ENCODE measurements at regions not wholly inside any gene's neighbourhood (a gene's known extent, or its start where the extent isn't known, plus 50 kb on each side); places are given as distances from the start of the nearest gene placed in this dataset.

DNA sequence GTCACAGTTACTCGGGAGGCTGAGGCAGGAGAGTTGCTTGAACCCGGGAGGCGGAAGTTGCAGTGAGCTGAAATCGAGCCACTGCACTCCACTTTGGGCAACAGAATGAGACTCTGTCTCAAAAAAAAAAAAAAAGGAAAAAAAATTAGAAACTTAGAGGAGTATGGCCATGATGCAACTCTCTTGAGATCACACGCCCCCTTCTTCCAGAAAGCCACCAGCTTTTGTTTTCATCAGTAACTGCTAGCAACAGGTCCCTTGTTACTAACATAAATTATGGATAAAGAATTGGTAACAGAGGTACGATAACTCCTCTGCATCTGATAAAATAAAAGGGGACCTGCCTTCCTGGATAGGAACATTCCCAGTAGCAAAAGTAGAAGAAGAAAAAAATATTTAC is 308.2 kb downstream of the CD83 start:
- DNase-seq (ENCODE audit: low spot score), result no peak
- H3K27ac ChIP-seq (ENCODE audit: low read depth, low read length, poor library complexity, severe bottlenecking), result no peak overlapping the region
- CTCF ChIA-PET (ENCODE audit: unreplicated experiment), result no interaction called here
- no peak overlapping the region for H3K4me3 ChIP-seq (ENCODE audit: low read depth, low read length, poor library complexity, severe bottlenecking)
- H3K79me2 ChIP-seq (ENCODE audit: insufficient read depth, low read depth, low read length), result no peaks in the 10 kb centered on the region
- no TSS peak for BruUV-seq (replicated peaks)
- no peak overlapping the region for H2AFZ ChIP-seq (ENCODE audit: low read length)
- POLR2A ChIA-PET, result interaction anchor here (0.6 to 0.7 kb wide), 2 partner anchors 30 to 187 kb away, joined by 3 read pairs; no protein-coding TSS in a partner anchor
- no peak for TF ChIP-seq EZH2phosphoT487 (IDR thresholded peaks at IDR 0.05; ENCODE audit: borderline replicate concordance, low read depth, low read length)
- TF ChIP-seq, protein P1, sequence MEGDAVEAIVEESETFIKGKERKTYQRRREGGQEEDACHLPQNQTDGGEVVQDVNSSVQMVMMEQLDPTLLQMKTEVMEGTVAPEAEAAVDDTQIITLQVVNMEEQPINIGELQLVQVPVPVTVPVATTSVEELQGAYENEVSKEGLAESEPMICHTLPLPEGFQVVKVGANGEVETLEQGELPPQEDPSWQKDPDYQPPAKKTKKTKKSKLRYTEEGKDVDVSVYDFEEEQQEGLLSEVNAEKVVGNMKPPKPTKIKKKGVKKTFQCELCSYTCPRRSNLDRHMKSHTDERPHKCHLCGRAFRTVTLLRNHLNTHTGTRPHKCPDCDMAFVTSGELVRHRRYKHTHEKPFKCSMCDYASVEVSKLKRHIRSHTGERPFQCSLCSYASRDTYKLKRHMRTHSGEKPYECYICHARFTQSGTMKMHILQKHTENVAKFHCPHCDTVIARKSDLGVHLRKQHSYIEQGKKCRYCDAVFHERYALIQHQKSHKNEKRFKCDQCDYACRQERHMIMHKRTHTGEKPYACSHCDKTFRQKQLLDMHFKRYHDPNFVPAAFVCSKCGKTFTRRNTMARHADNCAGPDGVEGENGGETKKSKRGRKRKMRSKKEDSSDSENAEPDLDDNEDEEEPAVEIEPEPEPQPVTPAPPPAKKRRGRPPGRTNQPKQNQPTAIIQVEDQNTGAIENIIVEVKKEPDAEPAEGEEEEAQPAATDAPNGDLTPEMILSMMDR (conservative IDR thresholded peaks at IDR 0.05; ENCODE audit: low read length), result no peak
- no peaks in the 10 kb centered on the region for H3K36me3 ChIP-seq (ENCODE audit: insufficient read depth, low read length)
- intact Hi-C loops (cut with micrococcal nuclease; ENCODE audit: unreplicated experiment), result no loop called here
- no peaks in the 10 kb centered on the region for H3K4me1 ChIP-seq (ENCODE audit: insufficient read depth, low read length, poor library complexity, severe bottlenecking)
- H3K9me3 ChIP-seq (ENCODE audit: low read length), result no peaks in the 10 kb centered on the region
- H4K20me1 ChIP-seq (ENCODE audit: insufficient read depth, low read length), result no peaks in the 10 kb centered on the region
- no peaks in the 10 kb centered on the region for H3K9me2 ChIP-seq (ENCODE audit: insufficient read depth, low read length)
- H3K4me2 ChIP-seq (ENCODE audit: low read length), result no peak overlapping the region

DNA sequence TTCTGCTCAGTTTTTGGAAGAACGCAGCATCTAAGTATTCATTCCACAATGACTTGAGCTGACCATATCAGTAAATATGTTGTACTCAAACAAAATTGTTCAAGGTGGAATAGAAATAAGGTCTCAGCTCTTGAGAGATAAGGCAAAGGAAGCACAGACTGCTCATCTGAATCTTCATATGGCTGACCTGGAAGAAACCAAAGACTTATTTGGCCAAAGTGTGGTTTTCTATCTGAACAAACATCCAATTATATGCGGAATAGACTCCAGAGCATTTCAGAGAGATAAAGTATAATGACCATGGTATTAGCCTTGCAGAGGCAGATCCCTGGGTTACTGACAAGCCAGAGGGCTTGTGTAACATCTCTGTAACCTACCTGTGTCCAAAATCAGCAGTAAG is 308.7 kb downstream of the CD83 start:
- no peak overlapping the region for H3K4me3 ChIP-seq (ENCODE audit: low read depth, low read length, poor library complexity, severe bottlenecking)
- no peaks in the 10 kb centered on the region for H3K79me2 ChIP-seq (ENCODE audit: insufficient read depth, low read depth, low read length)
- no peak for TF ChIP-seq EZH2phosphoT487 (IDR thresholded peaks at IDR 0.05; ENCODE audit: borderline replicate concordance, low read depth, low read length)
- TF ChIP-seq, protein P1 (conservative IDR thresholded peaks at IDR 0.05; ENCODE audit: low read length), result no peak
- CTCF ChIA-PET (ENCODE audit: unreplicated experiment), result no interaction called here
- no TSS peak for BruUV-seq (replicated peaks)
- H2AFZ ChIP-seq (ENCODE audit: low read length), result no peak overlapping the region
- H3K9me2 ChIP-seq (ENCODE audit: insufficient read depth, low read length), result no peaks in the 10 kb centered on the region
- H3K4me1 ChIP-seq (ENCODE audit: insufficient read depth, low read length, poor library complexity, severe bottlenecking), result no peaks in the 10 kb centered on the region
- H3K36me3 ChIP-seq (ENCODE audit: insufficient read depth, low read length), result no peaks in the 10 kb centered on the region
- DNase-seq (ENCODE audit: low spot score), result no peak
- POLR2A ChIA-PET, result interaction anchor here (0.6 kb wide), 1 partner anchor 30 kb away, joined by 3 read pairs; no protein-coding TSS in a partner anchor
- H4K20me1 ChIP-seq (ENCODE audit: insufficient read depth, low read length), result no peaks in the 10 kb centered on the region
- intact Hi-C loops (cut with micrococcal nuclease; ENCODE audit: unreplicated experiment), result no loop called here
- H3K4me2 ChIP-seq (ENCODE audit: low read length), result no peak overlapping the region
- H3K27ac ChIP-seq (ENCODE audit: low read depth, low read length, poor library complexity, severe bottlenecking), result no peak overlapping the region
- no peaks in the 10 kb centered on the region for H3K9me3 ChIP-seq (ENCODE audit: low read length)

DNA sequence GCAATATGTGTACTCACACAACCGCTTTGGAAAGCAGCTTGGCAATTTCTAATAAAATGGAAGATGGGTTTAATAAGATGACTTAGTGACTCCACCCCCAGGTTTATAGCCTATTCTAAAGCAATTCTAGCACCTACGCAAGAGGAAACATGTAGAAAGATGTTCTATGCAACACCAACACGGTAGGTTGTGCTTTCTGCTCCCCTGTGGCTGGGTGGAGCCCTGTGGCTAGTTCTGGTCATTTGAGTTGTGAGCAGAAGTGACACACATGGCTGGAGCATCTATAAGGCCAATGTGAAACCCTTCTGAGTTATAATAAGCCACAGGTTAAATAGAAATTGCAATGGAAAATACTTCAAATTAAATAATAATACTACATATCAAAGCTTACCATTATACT is 310.7 kb downstream of the CD83 start:
- H4K20me1 ChIP-seq (ENCODE audit: insufficient read depth, low read length), result no peaks in the 10 kb centered on the region
- H3K4me2 ChIP-seq (ENCODE audit: low read length), result no peak overlapping the region
- H3K27ac ChIP-seq (ENCODE audit: low read depth, low read length, poor library complexity, severe bottlenecking), result no peak overlapping the region
- no TSS peak for BruUV-seq (replicated peaks)
- ChIA-PET CTCF (ENCODE audit: unreplicated experiment) (no interaction called here), POLR2A (interaction anchor here (0.6 to 0.8 kb wide), 2 partner anchors 8 to 755 kb away, joined by 3 to 4 read pairs; no protein-coding TSS in a partner anchor)
- no peak for DNase-seq (ENCODE audit: low spot score)
- no peaks in the 10 kb centered on the region for H3K4me1 ChIP-seq (ENCODE audit: insufficient read depth, low read length, poor library complexity, severe bottlenecking)
- TF ChIP-seq EZH2phosphoT487 (IDR thresholded peaks at IDR 0.05; ENCODE audit: borderline replicate concordance, low read depth, low read length), result no peak
- TF ChIP-seq, protein P1 (conservative IDR thresholded peaks at IDR 0.05; ENCODE audit: low read length), result no peak
- H3K36me3 ChIP-seq (ENCODE audit: insufficient read depth, low read length), result no peaks in the 10 kb centered on the region
- H3K9me3 ChIP-seq (ENCODE audit: low read length), result no peaks in the 10 kb centered on the region
- no peaks in the 10 kb centered on the region for H3K79me2 ChIP-seq (ENCODE audit: insufficient read depth, low read depth, low read length)
- H3K9me2 ChIP-seq (ENCODE audit: insufficient read depth, low read length), result no peaks in the 10 kb centered on the region
- intact Hi-C loops (cut with micrococcal nuclease; ENCODE audit: unreplicated experiment), result no loop called here
- no peak overlapping the region for H2AFZ ChIP-seq (ENCODE audit: low read length)
- no peak overlapping the region for H3K4me3 ChIP-seq (ENCODE audit: low read depth, low read length, poor library complexity, severe bottlenecking)
